H1 (cell line): ENCODE measurements at regions not wholly inside any gene's neighbourhood (a gene's known extent, or its start where the extent isn't known, plus 50 kb on each side); places are given as distances from the start of the nearest gene placed in this dataset.
A peak's percentile ranks its signal among the peaks of the same experiment; 100 is the strongest.

Source experiments
- ATF3 ChIP-seq: IDR thresholded peaks from 2 replicates; pipeline ENCODE4 v1.6.1; 2011; ENCODE audit warnings: low read depth, mild to moderate bottlenecking, low read length; ENCODE audit not compliant: insufficient read depth
- POU5F1 ChIP-seq: IDR thresholded peaks from 2 replicates; pipeline ENCODE4 v1.6.1; 2011; ENCODE audit warnings: low read depth, mild to moderate bottlenecking, low read length, moderate library complexity
- RBBP5 ChIP-seq: IDR thresholded peaks from 2 replicates; pipeline ENCODE4 v1.7.1; 2012; ENCODE audit warnings: low read depth, mild to moderate bottlenecking, inconsistent platforms, low read length, moderate library complexity, borderline replicate concordance
- SIX5 ChIP-seq: IDR thresholded peaks from 2 replicates; pipeline ENCODE4 v1.6.1; 2011; ENCODE audit warnings: mild to moderate bottlenecking, low read depth, low read length
- SP4 ChIP-seq: IDR thresholded peaks from 2 replicates; pipeline ENCODE4 v1.6.1; 2012; ENCODE audit warnings: low read length, inconsistent platforms
- TF ChIP-seq, protein P1 (sequence below): fragments of 300-600 bp; sonication (generic); IDR thresholded peaks from 2 replicates; pipeline ENCODE4 v1.7.1; 2012; ENCODE audit warnings: low read length, moderate library complexity, mild to moderate bottlenecking, inconsistent platforms; ENCODE audit not compliant: insufficient replicate concordance

- TF ChIP-seq, protein P1, sequence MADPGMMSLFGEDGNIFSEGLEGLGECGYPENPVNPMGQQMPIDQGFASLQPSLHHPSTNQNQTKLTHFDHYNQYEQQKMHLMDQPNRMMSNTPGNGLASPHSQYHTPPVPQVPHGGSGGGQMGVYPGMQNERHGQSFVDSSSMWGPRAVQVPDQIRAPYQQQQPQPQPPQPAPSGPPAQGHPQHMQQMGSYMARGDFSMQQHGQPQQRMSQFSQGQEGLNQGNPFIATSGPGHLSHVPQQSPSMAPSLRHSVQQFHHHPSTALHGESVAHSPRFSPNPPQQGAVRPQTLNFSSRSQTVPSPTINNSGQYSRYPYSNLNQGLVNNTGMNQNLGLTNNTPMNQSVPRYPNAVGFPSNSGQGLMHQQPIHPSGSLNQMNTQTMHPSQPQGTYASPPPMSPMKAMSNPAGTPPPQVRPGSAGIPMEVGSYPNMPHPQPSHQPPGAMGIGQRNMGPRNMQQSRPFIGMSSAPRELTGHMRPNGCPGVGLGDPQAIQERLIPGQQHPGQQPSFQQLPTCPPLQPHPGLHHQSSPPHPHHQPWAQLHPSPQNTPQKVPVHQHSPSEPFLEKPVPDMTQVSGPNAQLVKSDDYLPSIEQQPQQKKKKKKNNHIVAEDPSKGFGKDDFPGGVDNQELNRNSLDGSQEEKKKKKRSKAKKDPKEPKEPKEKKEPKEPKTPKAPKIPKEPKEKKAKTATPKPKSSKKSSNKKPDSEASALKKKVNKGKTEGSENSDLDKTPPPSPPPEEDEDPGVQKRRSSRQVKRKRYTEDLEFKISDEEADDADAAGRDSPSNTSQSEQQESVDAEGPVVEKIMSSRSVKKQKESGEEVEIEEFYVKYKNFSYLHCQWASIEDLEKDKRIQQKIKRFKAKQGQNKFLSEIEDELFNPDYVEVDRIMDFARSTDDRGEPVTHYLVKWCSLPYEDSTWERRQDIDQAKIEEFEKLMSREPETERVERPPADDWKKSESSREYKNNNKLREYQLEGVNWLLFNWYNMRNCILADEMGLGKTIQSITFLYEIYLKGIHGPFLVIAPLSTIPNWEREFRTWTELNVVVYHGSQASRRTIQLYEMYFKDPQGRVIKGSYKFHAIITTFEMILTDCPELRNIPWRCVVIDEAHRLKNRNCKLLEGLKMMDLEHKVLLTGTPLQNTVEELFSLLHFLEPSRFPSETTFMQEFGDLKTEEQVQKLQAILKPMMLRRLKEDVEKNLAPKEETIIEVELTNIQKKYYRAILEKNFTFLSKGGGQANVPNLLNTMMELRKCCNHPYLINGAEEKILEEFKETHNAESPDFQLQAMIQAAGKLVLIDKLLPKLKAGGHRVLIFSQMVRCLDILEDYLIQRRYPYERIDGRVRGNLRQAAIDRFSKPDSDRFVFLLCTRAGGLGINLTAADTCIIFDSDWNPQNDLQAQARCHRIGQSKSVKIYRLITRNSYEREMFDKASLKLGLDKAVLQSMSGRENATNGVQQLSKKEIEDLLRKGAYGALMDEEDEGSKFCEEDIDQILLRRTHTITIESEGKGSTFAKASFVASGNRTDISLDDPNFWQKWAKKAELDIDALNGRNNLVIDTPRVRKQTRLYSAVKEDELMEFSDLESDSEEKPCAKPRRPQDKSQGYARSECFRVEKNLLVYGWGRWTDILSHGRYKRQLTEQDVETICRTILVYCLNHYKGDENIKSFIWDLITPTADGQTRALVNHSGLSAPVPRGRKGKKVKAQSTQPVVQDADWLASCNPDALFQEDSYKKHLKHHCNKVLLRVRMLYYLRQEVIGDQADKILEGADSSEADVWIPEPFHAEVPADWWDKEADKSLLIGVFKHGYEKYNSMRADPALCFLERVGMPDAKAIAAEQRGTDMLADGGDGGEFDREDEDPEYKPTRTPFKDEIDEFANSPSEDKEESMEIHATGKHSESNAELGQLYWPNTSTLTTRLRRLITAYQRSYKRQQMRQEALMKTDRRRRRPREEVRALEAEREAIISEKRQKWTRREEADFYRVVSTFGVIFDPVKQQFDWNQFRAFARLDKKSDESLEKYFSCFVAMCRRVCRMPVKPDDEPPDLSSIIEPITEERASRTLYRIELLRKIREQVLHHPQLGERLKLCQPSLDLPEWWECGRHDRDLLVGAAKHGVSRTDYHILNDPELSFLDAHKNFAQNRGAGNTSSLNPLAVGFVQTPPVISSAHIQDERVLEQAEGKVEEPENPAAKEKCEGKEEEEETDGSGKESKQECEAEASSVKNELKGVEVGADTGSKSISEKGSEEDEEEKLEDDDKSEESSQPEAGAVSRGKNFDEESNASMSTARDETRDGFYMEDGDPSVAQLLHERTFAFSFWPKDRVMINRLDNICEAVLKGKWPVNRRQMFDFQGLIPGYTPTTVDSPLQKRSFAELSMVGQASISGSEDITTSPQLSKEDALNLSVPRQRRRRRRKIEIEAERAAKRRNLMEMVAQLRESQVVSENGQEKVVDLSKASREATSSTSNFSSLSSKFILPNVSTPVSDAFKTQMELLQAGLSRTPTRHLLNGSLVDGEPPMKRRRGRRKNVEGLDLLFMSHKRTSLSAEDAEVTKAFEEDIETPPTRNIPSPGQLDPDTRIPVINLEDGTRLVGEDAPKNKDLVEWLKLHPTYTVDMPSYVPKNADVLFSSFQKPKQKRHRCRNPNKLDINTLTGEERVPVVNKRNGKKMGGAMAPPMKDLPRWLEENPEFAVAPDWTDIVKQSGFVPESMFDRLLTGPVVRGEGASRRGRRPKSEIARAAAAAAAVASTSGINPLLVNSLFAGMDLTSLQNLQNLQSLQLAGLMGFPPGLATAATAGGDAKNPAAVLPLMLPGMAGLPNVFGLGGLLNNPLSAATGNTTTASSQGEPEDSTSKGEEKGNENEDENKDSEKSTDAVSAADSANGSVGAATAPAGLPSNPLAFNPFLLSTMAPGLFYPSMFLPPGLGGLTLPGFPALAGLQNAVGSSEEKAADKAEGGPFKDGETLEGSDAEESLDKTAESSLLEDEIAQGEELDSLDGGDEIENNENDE, result no peak
- TF ChIP-seq SIX5 (no peak), POU5F1 (0 out of 2 replicates have a peak, but pooled peaks have one; percentile 29), RBBP5 (no peak), SP4 (no peak), ATF3 (no peak)
Observed at GRCh38 chr2:148586522-148587128, 57.9 kb upstream of the EPC2 start (continued).
